ENCODE measurements at regions not wholly inside any gene's neighbourhood (a gene's known extent, or its start where the extent isn't known, plus 50 kb on each side); places are given as distances from the start of the nearest gene placed in this dataset.

DNA sequence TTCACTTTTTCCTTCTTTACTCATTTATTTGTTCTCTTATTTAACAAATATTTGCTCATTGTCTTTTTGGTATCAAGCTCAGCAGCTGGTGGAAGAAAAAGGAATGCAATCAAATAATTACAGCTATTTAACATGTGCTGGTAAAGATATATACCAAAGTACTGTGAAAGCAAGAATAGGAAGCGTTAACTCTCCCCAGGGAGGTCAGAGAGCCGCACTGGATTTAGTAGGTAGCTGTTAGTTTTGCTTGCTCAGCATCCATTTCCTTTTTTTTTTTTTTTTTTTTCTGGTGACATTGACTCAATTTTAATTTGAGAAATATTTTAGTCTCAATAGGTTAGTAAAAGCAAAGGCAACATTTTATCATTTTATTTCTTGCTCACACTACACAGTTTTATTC, 308.5 kb upstream of the MDFIC2 start:
- Histone ChIP-seq H3K27me3 (ENCODE audit: insufficient read depth) (no peaks in the 10 kb centered on the region), H3K4me1 (ENCODE audit: control insufficient read depth in 1 of 2, insufficient read depth in 2 of 2, low read depth in 1 of 2, low read length in 1 of 2) (no peaks in the 10 kb centered on the region), H3K9ac (no peak overlapping the region), H3K4me2 (no peak overlapping the region), H3K27ac (ENCODE audit: low read depth in 2 of 2, low read length in 1 of 2) (no peak overlapping the region), H4K20me1 (ENCODE audit: insufficient read depth) (no peaks in the 10 kb centered on the region), H3K79me2 (ENCODE audit: insufficient read depth) (no peaks in the 10 kb centered on the region), H2AFZ (ENCODE audit: low read depth) (no peak overlapping the region), H3F3A (replicated peaks; ENCODE audit: insufficient read depth) (no peaks in the 10 kb centered on the region), H3K9me2 (no peaks in the 10 kb centered on the region), H3K4me3 (ENCODE audit: low read depth in 2 of 2, low read length in 1 of 2) (no peak overlapping the region), H3K36me3 (replicated peaks in 1 of 2; ENCODE audit: control insufficient read depth in 1 of 2, insufficient read depth in 2 of 2, low read length in 1 of 2) (no peaks in the 10 kb centered on the region), H3K9me3 (no peaks in the 10 kb centered on the region)
- TF ChIP-seq FOSL2 (IDR thresholded peaks at IDR 0.05; ENCODE audit: borderline replicate concordance, low read depth) (no peak), MEF2A (IDR thresholded peaks at IDR 0.05; ENCODE audit: borderline replicate concordance, low read depth) (no peak), IRF3 (IDR thresholded peaks at IDR 0.05; ENCODE audit: low read depth, low read length) (no peak), TAF1 (IDR thresholded peaks at IDR 0.05; ENCODE audit: borderline replicate concordance, low read depth, low read length) (no peak), EP300 (IDR thresholded peaks at IDR 0.05; ENCODE audit: borderline replicate concordance in 1 of 2, low read depth in 1 of 2, low read length in 1 of 2) (no peak), MXI1 (IDR thresholded peaks at IDR 0.05; ENCODE audit: low read depth, low read length) (no peak), SMC3 (IDR thresholded peaks at IDR 0.05; ENCODE audit: low read depth, low read length) (no peak), RFX5 (IDR thresholded peaks at IDR 0.05; ENCODE audit: low read length) (no peak), POLR2AphosphoS5 (IDR thresholded peaks at IDR 0.05; ENCODE audit: low read depth, low read length) (no peak), JUND (IDR thresholded peaks at IDR 0.05) (no peak), NRF1 (IDR thresholded peaks at IDR 0.05; ENCODE audit: low read depth, low read length) (no peak), TEAD4 (IDR thresholded peaks at IDR 0.05; ENCODE audit: borderline replicate concordance, insufficient read depth) (no peak), EZH2phosphoT487 (IDR thresholded peaks at IDR 0.05; ENCODE audit: borderline replicate concordance, low read depth) (no peak), RAD21 (IDR thresholded peaks at IDR 0.05; ENCODE audit: low read length) (no peak), GATA2 (CRISPR knock-in tag; IDR thresholded peaks at IDR 0.05) (no peak), CHD2 (IDR thresholded peaks at IDR 0.05; ENCODE audit: low read length, partially characterized antibody) (no peak)
- TF ChIP-seq, protein P1, sequence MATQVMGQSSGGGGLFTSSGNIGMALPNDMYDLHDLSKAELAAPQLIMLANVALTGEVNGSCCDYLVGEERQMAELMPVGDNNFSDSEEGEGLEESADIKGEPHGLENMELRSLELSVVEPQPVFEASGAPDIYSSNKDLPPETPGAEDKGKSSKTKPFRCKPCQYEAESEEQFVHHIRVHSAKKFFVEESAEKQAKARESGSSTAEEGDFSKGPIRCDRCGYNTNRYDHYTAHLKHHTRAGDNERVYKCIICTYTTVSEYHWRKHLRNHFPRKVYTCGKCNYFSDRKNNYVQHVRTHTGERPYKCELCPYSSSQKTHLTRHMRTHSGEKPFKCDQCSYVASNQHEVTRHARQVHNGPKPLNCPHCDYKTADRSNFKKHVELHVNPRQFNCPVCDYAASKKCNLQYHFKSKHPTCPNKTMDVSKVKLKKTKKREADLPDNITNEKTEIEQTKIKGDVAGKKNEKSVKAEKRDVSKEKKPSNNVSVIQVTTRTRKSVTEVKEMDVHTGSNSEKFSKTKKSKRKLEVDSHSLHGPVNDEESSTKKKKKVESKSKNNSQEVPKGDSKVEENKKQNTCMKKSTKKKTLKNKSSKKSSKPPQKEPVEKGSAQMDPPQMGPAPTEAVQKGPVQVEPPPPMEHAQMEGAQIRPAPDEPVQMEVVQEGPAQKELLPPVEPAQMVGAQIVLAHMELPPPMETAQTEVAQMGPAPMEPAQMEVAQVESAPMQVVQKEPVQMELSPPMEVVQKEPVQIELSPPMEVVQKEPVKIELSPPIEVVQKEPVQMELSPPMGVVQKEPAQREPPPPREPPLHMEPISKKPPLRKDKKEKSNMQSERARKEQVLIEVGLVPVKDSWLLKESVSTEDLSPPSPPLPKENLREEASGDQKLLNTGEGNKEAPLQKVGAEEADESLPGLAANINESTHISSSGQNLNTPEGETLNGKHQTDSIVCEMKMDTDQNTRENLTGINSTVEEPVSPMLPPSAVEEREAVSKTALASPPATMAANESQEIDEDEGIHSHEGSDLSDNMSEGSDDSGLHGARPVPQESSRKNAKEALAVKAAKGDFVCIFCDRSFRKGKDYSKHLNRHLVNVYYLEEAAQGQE (IDR thresholded peaks at IDR 0.05; ENCODE audit: low read depth, low read length) = no peak
- TF ChIP-seq, protein P2, sequence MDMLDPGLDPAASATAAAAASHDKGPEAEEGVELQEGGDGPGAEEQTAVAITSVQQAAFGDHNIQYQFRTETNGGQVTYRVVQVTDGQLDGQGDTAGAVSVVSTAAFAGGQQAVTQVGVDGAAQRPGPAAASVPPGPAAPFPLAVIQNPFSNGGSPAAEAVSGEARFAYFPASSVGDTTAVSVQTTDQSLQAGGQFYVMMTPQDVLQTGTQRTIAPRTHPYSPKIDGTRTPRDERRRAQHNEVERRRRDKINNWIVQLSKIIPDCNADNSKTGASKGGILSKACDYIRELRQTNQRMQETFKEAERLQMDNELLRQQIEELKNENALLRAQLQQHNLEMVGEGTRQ (IDR thresholded peaks at IDR 0.05; ENCODE audit: borderline replicate concordance, low read depth, low read length) = no peak
- TF ChIP-seq, protein P3, sequence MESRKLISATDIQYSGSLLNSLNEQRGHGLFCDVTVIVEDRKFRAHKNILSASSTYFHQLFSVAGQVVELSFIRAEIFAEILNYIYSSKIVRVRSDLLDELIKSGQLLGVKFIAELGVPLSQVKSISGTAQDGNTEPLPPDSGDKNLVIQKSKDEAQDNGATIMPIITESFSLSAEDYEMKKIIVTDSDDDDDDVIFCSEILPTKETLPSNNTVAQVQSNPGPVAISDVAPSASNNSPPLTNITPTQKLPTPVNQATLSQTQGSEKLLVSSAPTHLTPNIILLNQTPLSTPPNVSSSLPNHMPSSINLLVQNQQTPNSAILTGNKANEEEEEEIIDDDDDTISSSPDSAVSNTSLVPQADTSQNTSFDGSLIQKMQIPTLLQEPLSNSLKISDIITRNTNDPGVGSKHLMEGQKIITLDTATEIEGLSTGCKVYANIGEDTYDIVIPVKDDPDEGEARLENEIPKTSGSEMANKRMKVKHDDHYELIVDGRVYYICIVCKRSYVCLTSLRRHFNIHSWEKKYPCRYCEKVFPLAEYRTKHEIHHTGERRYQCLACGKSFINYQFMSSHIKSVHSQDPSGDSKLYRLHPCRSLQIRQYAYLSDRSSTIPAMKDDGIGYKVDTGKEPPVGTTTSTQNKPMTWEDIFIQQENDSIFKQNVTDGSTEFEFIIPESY (IDR thresholded peaks at IDR 0.05; ENCODE audit: borderline replicate concordance, low read depth) = no peak
- TF ChIP-seq, protein P4, sequence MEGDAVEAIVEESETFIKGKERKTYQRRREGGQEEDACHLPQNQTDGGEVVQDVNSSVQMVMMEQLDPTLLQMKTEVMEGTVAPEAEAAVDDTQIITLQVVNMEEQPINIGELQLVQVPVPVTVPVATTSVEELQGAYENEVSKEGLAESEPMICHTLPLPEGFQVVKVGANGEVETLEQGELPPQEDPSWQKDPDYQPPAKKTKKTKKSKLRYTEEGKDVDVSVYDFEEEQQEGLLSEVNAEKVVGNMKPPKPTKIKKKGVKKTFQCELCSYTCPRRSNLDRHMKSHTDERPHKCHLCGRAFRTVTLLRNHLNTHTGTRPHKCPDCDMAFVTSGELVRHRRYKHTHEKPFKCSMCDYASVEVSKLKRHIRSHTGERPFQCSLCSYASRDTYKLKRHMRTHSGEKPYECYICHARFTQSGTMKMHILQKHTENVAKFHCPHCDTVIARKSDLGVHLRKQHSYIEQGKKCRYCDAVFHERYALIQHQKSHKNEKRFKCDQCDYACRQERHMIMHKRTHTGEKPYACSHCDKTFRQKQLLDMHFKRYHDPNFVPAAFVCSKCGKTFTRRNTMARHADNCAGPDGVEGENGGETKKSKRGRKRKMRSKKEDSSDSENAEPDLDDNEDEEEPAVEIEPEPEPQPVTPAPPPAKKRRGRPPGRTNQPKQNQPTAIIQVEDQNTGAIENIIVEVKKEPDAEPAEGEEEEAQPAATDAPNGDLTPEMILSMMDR (IDR thresholded peaks at IDR 0.05) = no peak
- no peak for DNase-seq
- ChIA-PET POLR2A (no interaction called here), CTCF (no interaction called here)
- WGBS (ENCODE audit: low lambda C conversion rate) = 45% methylated on average over 2 of the region's 2 CpGs
